GM21515 (cell line): ENCODE measurements at regions not wholly inside any gene's neighbourhood (a gene's known extent, or its start where the extent isn't known, plus 50 kb on each side); places are given as distances from the start of the nearest gene placed in this dataset.
"Not testable (repeated sequence)": the region's sequence is repeated elsewhere in the genome, so short reads cannot be mapped to it uniquely, and the experiment has no call there.

ENCODE experiments used
- ATAC-seq: cut with Tn5 transposase; IDR thresholded peaks from one replicate; pipeline ENCODE4 v1.9.1; 2021; ENCODE audit not compliant: unreplicated experiment

GRCh38 chr2:56018267-56018666 is 94.7 kb upstream of the EFEMP1 start:
- ATAC-seq: no peak

- ATAC-seq: no peak
Observed at GRCh38 chr2:56021136-56021474, 97.5 kb upstream of the EFEMP1 start.

- ATAC-seq: no peak
Observed at GRCh38 chr2:56021579-56021978, 98.0 kb upstream of the EFEMP1 start.

- no peak for ATAC-seq
Observed at GRCh38 chr2:56025469-56026193, 102.0 kb upstream of the EFEMP1 start.

- no peak for ATAC-seq
Observed at GRCh38 chr2:56026828-56027227, 103.2 kb upstream of the EFEMP1 start.

DNA sequence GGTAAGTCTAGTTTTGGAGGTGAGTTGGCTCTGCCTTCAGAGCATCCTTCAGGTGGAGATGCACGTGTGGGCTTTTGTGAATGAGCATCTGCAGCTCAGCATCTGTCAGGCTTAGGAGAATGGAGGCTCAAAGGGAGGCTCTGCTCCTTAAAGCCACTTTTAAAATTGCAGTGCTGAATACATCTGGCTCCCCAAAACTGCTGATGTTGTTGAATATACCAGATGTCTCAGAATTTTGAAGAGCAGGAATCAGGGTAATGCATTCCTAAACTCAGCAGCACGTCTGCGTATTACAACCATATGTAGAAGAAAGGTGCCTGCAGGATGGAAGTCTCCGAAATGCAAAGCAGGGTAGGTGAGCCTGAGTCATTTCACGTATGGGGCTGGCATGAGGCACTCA is 106.5 kb upstream of the EFEMP1 start:
- ATAC-seq: no peak

GRCh38 chr2:56030901-56031300 is 107.3 kb upstream of the EFEMP1 start:
- no peak for ATAC-seq

- ATAC-seq: no peak
Observed at GRCh38 chr2:56034258-56034657, 110.7 kb upstream of the EFEMP1 start.

DNA sequence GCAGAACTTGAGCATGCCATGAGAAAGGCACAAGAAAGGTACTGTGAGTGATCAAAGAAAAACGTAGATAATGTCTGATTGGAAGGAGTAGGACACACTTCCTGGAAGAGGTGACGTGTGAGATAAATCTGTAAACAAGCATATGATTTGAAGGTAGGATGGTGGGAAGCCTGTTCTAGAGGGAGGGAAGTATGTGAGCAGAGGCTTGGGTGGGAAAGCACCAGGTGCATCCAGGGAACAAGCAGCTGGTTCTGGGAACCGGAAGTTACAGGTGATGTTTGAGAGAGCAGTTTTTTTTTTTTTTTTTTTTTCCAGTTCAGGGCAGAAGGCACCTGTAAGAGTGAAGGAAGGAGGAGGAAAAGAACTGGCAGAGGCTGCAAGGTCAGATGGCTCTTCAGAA is 116.6 kb upstream of the EFEMP1 start:
- no peak for ATAC-seq

GRCh38 chr2:56040834-56041233 is 117.3 kb upstream of the EFEMP1 start:
- no peak for ATAC-seq

- ATAC-seq: no peak
Observed at GRCh38 chr2:56047136-56047535, 123.6 kb upstream of the EFEMP1 start.

DNA sequence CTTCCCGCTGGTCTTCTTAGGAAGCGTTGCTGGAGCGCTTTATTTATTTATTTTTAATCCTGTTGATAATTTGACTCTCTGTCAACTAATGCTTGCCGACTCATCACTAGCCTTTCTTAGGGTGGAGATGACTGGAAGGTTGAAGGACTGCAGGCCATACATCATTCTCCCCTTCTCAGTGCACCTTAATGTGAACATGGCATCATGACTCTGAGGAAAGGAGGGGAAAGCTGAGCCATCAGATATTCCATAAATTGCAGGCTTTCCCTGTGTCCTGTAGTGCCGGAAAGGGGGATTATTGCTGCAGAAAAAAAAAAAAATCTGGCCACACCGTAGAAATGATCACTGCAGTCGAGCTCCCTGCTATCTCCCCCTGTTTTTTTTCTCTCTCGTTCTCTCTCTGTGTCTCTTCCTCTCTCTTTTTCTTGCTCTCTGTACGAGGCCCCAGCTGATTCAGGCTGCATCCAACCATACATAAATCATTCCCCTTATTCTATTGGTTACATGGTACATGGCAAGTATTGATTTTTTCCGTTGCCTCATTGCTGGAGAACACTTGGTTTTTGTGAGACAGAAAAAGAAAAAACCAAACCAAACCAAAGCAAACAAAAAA is 125.8 kb upstream of the EFEMP1 start:
- ATAC-seq: no peak

DNA sequence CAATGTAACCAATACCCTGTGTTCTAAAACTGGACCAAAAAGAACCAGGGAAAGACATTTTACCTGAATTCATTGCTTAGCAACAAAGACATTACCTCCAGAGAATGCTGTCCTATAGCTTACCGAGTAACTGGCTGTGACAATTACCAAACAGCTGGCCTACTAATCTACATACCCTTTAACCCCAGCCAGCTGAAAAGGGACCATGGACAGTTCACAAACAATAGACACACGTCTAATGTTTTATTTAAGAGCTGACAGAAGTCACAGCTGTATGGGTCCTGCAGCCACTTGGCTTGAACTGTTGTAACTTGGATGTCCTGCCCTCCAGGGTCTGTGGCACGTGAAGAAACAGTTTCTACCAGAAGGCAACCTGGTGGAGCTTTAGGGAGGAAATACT is 130.1 kb upstream of the EFEMP1 start:
- ATAC-seq: no peak

GRCh38 chr2:56055405-56055804 is 128.4 kb upstream of the CCDC85A start:
- ATAC-seq: no peak

DNA sequence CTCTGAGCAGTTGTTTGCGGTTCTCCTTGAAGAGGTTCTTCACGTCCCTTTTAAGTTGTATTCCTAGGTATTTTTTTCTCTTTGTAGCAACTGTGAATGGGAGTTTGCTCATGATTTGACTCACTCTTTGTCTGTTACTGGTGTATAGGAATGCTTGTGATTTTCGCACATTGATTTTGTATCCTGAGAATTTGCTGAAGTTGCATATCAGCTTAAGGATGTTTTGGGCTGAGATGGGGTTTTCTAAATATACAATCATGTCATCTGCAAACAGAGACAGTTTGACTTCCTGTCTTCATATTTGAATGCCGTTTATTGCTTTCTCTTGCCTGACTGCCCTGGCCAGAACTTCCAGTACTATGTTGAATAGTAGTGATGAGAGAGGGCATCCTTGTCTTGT is 122.5 kb upstream of the CCDC85A start:
- ATAC-seq: not testable (repeated sequence)

- no peak for ATAC-seq
Observed at GRCh38 chr2:56068746-56069145, 115.0 kb upstream of the CCDC85A start.

DNA sequence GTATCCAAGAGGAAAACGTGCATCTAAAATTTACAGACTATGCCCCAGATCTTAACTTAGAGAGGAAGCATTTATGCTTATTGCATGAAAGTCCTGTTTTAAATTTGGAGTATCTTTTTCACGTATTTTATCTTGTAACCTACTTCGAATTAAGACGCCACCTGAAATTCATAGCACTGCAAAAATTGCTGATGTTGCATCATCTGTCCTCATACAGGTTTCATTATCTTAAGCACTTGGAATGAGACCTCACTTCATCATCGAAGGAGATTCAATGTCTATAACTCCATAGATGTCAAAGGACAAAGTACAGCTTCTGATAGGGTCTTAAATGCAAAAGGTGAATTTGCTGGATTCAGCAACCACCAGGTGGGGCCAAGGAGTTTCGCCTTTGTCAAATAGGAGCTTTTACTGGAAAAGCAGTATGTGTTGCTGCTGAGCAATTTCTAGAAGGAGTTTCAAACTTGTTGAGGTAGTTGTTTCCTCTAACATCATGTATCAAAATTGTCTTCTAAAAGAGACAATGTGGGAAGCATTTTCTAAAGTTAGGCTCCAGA is 106.4 kb upstream of the CCDC85A start:
- no peak for ATAC-seq

DNA sequence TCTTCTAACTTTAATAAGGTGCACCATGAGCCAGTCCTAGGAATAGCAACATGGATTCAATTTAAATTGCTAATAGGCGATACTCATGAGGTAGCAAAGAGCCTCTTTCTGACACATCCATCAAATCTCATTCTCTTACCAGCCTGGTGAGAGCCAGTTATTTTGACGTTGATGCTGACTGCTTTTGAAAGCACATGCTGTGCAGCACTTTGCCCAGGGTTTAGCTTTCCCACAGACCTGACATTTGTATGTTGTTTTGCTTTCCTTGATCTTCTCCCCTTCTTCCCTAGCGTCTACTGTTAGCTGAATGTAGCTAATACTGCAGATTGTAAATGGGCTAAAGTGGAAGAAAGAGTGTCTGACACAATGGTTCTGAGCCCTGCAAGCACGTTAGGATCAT is 101.1 kb upstream of the CCDC85A start:
- ATAC-seq: no peak

DNA sequence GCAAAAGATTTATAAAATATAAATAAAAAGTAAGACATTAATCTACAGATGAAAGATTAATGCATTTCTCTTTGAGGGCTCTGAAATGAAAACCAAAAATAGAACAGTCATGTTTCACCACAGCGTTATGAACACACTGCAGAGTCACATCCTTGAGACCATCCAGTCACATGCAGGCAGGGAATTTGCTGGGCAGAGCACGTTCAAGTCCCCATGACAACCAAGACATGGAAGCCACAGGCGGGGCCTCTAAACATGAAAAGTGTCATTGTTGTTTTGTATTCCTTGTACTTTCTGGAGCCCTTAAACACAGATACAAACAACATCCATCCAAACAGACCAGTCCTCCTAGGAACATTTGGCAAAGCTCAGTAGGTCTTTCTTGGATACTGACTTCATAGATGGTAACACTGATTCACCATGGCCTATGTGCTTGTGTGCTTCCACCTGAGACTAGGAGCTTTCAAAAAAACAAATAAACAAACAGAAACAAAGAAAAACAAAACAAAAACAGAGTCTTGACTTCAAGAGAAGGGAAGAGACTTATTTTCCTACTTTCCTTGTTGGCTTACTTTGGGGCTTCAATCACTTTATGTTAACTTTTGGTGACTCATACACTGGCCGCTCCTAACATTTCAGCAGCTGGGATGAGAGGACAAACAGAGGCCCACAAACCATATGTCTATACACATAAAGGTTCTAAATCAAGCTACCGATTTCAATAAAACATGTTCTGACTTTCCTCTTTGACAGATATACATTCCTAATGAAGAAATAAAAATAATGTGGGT is 99.5 kb upstream of the CCDC85A start:
- ATAC-seq: no peak

DNA sequence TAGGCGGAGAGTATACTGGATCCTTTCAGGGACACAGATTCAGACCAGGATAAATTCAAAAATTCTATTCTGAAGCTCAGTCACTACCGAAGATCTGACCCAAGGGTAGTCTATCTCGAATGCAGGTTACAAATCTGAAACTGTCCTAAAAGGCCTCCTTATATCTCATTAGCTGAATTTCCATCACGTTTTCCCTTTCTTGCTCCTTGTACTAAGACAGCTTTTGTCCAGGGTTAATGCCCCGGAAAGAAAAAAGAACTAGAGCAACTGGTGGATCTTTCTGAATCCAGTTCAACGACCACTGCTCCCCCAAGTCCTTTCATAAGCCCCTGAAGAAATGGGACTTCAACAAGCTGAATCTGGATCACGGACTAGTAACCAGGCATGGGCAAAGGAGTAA is 97.5 kb upstream of the CCDC85A start:
- ATAC-seq: no peak

DNA sequence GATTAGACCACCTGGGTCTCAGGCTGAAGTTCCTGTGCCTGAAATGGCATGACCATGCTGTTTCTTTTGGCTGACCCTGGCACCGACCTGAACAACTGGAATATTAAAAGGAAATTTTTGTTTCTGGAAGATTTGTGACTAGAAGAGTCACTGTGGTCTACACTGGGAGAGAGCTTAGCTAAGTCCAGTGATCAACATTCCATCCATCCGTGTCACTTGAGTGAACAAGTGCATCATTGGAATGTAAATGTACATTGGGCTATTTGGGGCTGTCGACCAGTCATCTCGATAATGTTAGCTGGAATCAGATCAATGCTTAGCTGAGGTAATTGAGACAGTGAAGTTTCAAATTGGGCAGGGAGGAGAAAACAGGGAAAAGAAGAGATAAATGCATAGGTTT is 95.4 kb upstream of the CCDC85A start:
- ATAC-seq: no peak

DNA sequence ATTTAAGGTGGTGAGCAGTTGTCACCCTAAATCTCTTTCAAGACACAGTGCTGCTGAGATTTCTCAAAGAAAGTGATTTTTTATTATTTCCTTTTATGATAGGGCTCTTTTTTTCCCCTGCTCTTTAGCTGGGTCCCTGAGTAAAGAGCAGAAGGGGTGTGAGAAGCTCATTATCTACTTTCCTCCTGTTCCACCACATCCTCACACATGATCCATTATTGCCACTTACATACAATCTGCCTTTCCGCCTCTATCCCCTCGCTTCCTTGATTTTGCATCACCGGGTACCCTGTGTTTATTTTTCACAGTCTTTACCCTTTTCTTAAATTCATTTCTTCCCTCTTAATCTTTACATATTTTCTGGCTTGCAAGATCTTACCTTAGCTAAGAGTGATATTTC is 93.9 kb upstream of the CCDC85A start:
- ATAC-seq: no peak
